HG02642 (cell line): ENCODE measurements at regions not wholly inside any gene's neighbourhood (a gene's known extent, or its start where the extent isn't known, plus 50 kb on each side); places are given as distances from the start of the nearest gene placed in this dataset.
"Not testable (repeated sequence)": the region's sequence is repeated elsewhere in the genome, so short reads cannot be mapped to it uniquely, and the experiment has no call there.

Source experiments
- ATAC-seq: cut with Tn5 transposase; IDR thresholded peaks from one replicate; pipeline ENCODE4 v1.9.1; 2021; ENCODE audit warnings: mild to moderate bottlenecking; ENCODE audit not compliant: unreplicated experiment, poor library complexity

DNA sequence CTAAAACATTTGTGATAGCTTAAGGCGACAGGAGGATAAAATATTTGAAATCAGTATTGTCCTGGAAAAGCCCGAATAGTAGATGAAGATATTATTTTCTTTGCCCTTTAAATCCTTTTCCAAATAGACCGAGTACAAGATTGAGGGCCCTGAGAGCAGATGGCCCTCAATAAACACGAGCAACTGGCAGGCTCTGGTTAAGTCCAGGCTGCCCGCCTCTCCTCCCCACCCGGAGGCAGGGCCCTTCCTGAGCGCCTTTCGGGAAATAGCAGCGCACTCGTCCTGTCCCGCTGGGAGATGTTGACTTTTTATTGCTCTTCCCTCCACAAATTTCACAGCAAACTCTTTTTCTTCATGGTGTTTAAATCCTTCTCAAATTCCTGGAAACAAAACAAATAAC lies 50.8 kb upstream of the MAX start:
- ATAC-seq = no peak

DNA sequence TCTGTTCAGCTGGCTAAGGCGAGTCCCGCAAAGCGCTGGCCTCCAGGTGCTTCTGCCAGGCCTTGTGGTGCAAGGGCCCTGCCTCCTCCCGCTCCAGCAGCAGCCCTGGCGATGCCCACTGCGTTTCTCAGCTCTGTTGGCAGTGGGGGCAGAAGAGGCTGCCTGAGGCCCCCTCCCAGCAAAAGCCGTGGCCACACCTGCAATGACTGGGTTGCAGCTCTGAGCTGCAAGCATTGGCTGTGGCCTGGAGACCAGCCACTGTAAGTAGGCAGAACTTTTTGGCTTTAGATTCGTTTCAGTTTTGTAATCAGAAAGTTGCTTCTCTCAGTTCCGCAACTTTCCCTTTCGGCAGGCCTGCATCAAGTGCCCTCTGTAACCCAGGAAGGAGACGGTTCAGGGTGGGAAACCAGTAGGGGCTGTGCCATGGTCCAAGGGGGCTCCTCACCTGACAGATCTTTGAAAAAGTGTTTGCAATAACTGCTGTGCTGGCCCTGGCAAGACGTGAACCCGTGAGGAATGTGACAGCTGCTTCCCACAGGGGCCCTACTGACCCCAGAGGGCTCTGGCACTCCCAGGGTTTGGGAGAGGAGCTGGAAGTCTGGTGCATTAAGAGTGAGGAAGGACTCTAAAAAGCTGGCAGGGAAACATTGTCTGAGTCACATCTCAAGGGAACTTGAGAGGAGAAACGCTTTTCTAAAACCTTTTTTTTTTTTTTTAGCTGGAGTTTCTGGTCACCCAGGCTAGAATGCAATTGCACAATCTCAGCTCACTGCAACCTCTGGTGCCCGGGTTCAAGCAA lies 54.5 kb upstream of the MAX start:
- ATAC-seq = peak; percentile 68

DNA sequence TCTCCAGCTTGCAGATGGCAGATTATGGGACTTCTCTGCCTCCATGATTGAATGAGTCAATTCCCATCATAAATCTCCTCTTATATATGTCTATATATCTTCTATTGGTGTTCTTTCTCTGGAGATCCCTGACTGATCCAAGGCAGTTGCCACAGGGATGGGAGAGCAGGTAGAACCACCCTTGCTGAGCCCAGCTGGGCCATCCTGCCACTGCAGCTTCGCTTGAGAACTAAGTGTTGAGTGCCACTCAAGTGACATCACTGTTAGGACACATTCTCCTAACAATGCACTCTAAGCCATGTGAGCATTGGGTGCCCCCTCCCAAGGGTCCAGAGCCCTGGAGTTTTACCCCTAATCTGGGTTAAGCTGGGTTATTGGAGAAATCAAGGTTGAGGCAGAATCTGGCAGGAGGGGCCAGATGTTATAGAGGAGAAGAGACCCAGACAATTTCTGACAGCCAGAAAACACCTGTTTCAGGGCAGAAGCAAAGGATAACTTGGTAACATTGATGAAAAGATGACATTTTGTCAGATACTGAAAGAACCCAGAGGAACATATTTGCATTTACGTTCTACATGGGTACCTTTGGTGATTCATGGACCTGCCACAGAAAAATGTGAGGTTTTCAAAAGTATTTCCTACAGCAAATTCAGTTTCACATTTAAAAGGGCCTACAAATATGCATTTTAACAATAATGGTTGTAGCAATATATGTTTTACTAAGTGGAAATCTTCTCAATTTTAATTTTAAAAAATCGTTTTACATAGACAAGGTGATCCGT lies 57.2 kb upstream of the MAX start:
- peak; percentile 68 for ATAC-seq

DNA sequence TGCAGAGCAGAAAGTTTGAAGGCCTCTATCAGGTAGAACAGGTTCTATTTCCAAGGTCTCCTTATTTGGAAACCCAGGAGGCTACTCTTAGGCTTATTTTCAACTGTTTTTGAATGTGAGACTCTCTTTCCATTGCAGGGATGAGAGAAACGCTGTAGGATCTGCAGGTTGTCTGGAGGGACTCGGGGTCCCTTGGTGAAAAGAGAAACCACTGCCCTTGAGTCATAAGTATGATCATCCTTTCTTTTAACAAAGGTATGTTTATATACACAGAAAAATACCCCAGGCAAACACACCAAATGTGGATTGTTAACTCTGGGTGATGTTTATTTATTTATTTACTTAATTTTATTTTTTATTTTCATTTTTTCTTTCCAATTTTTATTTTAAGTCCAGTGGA lies 57.8 kb upstream of the MAX start:
- no peak for ATAC-seq

DNA sequence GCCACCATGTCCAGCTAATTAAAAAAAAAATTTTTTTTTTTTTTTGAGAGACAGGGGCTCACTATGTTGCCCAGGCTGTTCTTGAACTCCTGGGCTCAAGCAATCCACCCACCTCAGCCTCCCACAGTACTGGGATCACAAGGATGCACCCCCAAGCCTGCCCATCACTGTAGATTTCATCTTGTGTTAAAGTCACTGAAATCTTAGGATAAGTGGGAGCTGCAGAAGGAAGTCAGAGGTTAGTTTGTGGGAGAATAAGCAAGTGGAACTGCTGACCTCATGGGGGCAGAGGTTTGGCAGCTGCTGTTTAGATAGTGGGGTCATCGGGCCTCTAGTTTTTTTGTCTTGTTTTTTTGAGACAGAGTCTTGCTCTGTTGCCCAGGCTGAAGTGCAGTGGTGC lies 59.7 kb upstream of the MAX start:
- ATAC-seq = no peak

DNA sequence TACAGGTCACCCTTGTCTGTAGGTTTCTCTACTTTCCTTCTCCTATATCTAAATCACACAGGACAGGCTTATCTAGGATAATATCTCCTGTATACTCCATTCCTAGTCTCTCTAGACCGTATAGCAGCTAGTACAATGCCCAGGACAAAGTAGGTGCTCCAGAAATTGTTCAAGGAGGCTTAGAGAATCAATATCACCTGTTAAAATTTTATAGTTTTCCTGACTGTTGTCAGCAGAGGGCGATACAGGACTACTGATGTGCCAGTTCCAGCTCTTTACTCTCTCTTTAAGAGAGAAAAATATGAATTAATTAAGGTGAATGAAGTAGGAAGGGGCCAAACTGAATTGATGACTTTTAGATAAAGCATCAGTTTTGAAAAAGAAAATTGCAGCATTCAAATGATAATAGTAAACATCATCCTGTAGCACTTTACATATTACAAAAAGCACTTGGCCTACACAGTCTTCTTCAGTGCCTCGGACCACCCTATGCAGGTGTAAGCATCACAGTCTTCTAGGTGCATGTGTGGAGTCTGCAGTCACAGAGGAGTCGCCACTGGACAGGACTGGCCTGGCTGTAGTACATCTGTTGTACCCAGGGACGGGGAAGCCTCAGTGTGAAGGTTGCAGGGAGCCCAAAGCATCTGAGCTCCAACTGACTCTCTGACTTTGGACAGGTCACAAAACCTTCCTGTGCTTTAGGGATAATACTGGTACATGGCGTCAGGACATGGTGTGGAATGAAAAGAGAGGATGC lies 61.9 kb upstream of the MAX start:
- ATAC-seq = no peak

DNA sequence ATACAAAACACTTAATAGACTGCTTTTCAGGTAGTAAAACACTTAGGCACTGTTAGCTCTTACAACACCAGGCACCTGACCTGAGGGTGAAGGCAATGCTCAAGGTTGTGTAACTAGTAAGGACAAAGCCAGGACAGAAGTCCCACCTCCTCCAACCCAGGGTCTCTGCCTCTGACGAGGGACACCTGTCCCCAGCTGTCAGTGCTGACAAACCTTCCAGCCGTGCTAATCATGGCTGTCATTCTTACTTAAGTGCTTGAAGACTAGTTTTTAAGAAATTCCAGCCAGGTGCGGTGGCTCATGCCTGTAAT lies 62.5 kb upstream of the MAX start:
- no peak for ATAC-seq

DNA sequence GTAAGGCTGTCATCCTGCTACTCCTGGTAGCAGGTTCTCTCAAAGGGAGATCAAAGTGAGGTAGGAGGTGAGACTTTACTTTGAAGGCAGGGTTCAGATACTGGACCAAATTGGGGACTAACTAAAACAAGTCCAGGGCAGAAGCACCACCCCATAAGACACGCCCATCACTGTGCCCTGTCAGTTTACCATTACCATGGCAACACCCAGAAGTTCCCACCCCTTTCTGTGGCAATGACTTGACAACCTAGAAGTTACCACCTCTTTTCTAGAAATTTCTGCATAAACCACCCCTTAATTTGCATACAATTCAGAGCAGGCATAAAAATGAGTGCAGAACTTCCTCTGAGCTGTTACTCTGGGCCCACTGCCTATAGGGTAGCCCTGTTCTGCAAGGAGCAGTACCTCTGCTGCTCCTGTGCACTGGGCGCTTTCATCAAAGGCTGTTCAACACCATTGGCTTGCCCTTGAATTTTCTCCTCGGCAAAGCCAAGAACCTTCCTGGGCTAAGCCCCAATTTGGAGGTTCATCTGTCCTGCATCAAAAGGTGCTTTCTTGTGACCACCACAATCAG lies 64.8 kb upstream of the MAX start:
- ATAC-seq = no peak

DNA sequence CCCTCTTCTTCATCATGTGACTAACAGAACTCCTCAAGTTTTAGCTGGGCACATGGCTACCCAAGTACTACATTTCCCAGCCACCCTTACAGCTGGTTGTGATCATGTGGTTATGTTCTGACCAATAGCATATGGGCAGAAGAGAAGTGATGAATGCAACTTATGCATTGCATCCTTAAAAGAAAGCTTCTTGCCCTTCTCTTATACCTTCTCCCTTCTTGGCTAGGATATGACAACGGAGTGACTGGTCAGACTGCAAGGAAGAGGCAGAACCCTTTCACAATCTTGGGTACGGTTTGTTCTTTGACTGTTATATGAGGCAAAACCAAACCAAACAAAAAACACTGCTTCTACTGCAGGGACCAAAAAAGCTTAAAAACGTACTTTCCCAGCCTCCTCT lies 66.5 kb upstream of the MAX start:
- ATAC-seq = peak; percentile 2

DNA sequence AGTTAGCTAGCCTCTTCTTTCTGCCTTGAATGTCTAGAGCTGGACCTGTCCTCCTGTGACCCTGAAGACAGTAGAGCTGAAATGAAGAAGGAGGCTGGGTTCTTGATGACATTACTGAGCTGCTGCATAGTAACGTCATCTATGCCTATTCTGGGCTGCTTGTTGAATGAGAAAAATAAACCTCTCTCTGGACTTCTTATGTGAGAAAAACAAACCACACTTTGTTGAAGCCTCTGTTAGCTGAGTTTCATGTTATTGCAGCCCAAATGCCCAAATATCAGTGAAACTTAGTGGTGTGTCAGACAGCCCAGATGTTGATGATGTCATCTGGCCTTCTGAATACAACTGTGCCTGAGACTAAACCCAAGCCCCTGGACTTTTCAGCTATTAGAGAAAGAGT lies 67.0 kb upstream of the MAX start:
- ATAC-seq = peak; percentile 81

DNA sequence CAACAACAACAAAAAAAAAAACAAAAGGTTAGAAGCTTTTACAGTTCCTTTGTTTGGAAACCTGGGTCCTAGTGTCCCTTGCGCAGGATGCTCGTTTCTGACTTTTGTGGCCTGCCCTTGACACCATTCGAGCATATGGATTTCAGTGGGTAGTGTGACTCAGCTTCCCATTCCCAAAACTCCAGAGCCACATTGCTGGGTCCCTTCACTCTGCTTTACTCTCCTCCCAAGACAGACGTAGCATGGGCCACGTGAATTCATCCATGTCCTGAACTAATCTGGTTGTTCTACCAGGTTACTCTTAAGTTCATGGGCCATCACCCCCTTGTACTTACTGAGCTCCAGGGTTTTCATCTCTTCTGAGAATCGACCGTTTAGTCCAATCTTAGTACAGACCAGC lies 68.0 kb upstream of the MAX start:
- peak; percentile 1 for ATAC-seq

DNA sequence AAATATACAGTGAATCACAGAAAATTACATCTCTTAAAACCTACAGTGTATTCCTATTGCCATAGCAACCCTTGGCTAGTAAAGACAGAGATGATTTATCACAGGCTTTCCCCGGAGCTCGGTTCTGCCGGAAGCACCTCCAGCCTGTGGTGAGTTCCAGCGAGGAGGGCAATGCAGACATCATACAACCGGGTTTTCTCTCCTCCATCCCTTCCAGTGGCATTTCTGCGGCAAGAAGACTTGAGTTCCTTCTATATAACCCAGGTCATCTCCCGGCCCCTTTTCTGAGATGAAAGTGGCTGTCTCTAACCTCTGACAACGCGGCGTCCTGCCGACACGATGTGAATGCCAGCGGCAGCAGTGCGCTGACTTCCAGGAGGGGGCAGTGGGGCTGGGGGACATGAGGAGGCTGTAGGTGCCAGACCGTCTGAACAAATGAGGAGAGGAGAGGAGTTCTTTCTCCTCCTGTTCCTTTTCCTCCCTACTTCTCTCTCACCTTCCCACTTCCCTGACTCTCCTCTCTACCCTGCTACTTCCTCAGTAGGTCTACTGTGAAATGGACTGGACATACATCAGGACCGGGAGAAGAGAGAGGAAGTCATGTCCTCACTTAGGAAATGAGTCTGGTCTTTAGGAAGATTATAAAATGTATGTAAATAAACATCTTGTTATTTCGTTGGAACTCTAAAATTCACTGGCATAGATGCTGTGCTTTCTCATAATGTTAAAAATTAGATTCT lies 68.6 kb upstream of the MAX start:
- ATAC-seq = peak; percentile 32

DNA sequence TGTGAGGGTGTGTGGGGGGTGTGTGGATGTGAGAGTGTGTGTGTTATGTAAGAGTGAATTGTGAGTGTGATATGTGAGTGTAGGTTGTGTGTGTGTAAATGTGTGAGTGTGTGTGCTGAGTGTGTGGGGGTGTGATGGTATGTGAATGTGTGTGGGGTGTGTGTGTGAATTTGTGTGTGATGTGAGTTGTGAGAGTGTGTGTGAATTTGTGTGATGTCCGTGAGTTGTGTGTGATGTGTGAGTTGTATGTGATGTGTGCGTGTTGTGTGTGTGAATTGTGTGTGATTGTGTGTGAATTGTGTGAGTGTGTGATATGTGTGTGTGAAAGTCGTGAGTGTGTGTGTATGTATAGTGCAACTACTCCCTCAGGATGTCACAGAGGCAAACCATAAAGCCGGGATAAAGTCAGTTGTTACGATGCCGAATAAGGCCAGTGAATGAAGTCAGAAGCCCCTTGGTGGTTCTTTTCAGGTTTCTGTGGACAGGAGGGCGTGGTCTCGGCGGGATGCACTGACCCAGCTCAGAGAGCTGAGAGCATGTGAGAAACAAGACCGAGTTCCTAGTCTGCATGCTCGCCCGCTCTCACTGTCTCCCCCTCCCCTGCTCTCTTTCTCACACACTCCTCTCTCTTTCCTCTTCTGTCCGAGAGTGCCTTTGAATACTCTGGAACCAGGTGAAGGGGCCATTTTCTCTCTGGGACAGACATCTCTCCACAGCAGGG lies 71.8 kb upstream of the MAX start:
- ATAC-seq = no peak

DNA sequence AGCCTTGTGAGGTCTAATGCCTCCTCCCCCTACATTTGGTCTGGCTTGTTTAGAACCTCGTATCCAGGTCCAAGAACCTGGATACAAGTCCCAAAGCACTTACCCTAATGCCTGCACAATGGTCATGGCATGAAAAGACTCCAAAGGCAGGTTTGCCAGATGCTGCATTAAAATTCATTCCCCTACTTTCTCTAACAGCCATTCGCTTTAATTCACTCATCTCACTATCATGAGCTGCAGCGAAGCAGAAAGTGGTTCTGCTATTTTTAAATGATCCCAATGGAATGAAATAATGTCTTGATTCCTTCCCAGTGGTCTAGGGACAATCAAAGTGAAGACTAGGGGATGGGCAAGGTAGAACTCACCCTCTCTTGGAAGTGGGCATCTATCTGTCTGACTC lies 72.5 kb upstream of the MAX start:
- ATAC-seq = no peak

DNA sequence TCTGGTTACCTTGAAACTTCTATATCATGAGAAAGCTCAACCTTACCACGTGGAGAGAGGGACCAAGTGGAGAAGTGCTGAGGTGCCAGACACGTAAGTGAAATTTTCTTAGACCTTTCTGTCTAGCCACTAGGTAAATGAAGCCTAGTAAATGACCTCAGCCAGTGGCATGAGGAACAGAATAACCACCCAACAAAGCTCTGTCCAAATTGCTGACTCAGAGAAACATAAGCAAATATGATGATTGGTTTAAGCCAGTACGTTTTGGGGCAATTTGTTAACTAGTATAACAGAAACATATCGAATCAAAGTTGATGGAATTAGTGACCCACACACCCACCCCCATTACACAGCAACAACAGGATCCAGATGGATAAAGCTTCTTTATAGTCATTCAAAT lies 75.2 kb upstream of the MAX start:
- ATAC-seq = no peak

DNA sequence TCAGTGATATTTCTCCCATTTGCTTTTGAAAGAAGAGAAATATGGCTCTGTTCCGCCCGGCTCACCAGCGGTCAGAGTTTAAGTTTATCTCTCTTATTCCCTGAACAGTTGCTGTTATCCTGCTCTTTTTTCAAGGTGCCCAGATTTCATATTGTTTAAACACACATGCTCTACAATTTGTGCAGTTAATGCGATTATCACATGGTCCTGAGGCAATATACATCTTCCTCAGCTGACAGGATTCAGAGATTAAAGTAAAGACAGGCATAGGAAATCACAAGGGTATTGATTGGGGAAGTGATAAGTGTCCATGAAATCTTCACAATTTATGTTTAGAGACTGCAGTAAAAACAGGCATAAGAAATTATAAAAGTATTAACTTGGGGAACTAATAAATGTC lies 76.9 kb upstream of the MAX start:
- ATAC-seq = not testable (repeated sequence)

DNA sequence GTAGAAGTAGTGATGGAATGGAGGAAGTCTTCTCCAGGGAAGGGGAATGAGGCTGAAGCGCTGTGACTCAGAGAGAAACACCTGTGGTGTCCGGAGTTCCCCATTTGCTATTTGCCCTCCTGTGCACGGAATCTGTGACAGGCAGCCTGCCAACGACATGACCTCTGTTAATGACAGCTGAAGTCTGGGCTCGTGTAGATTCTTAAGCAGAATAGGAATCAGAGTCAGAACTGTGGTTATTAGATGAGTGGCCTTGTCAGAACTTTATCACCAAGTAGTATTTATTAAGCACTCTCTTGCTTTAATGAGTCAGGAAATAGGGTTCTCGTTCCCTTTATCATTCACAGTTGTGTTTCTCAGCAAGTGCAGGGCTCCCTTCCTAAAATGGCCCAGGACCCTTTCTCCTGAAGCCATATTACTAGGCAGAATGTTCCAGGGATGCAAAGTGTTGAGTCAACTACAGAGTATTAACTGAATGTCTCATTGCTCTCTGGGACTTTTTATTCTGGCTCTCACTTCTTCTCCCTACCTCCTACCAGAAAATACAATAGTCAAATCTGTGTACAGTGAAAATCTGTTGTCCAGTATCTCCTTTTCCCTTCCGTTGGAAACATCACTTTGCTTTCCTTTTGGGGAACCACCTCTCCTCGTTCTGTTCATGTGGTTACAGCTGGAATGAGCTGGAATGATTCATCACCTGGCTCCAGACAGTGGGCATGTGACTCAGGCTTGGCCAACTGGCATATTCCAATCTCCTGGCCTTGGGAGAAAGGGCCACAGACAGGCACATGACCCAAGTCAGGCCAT lies 77.8 kb upstream of the MAX start:
- ATAC-seq = peak; percentile 90

DNA sequence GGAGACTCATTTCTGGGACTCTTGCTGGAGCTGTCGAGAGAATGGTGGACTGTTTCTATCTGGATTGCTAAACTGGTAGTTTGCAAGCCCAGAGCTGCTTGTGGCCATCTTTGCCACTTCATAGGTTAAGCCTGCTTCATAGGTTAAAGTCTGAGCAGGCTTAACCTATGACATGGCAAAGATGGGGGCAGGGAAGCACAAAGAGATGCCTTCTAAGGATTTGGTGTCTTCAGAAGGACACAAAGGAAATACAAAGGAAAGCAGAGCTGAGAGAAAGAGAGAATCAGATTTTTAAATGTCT lies 78.4 kb upstream of the MAX start:
- ATAC-seq = no peak
